ENCODE measurements at regions not wholly inside any gene's neighbourhood (a gene's known extent, or its start where the extent isn't known, plus 50 kb on each side); places are given as distances from the start of the nearest gene placed in this dataset.

GRCh38 chr5:167731951-167732350 is 559.5 kb upstream of the WWC1 start:
- no peaks in the 10 kb centered on the region for H3F3A ChIP-seq (ENCODE audit: insufficient read depth)
- H2AFZ ChIP-seq (ENCODE audit: low read depth, low read length, severe bottlenecking): no peak overlapping the region
- H3K79me2 ChIP-seq (ENCODE audit: insufficient read depth, low read length): no peaks in the 10 kb centered on the region
- no peaks in the 10 kb centered on the region for H3K9me2 ChIP-seq (replicated peaks; ENCODE audit: insufficient read depth, low read length)
- no peak for TF ChIP-seq EZH2phosphoT487 (conservative IDR thresholded peaks at IDR 0.05; ENCODE audit: low read length)
- no peak for TF ChIP-seq CTCF (IDR thresholded peaks at IDR 0.05; ENCODE audit: insufficient read depth, low read length, poor library complexity, severe bottlenecking)
- H3K9ac ChIP-seq (ENCODE audit: low read length): no peak overlapping the region
- no peaks in the 10 kb centered on the region for H4K20me1 ChIP-seq (ENCODE audit: low read depth, low read length)
- H3K4me3 ChIP-seq (ENCODE audit: insufficient read depth, low read length, poor library complexity, severe bottlenecking): no peak overlapping the region
- no peaks in the 10 kb centered on the region for H3K27me3 ChIP-seq (ENCODE audit: low read length)
- no peak overlapping the region for H3K27ac ChIP-seq (ENCODE audit: low read depth, low read length)
- H3K9me3 ChIP-seq (ENCODE audit: insufficient read depth, low read length): no peaks in the 10 kb centered on the region
- no peak overlapping the region for H3K4me2 ChIP-seq (ENCODE audit: low read depth, low read length, poor library complexity, severe bottlenecking)
- H3K36me3 ChIP-seq (ENCODE audit: low read length): no peaks in the 10 kb centered on the region

GRCh38 chr5:167732499-167732898 is 558.9 kb upstream of the WWC1 start:
- Histone ChIP-seq H3K27ac (ENCODE audit: low read depth, low read length) (no peak overlapping the region), H3K9me3 (ENCODE audit: insufficient read depth, low read length) (no peaks in the 10 kb centered on the region), H3K27me3 (ENCODE audit: low read length) (no peaks in the 10 kb centered on the region), H3K9me2 (replicated peaks; ENCODE audit: insufficient read depth, low read length) (no peaks in the 10 kb centered on the region), H3K36me3 (ENCODE audit: low read length) (no peaks in the 10 kb centered on the region), H3K4me2 (ENCODE audit: low read depth, low read length, poor library complexity, severe bottlenecking) (no peak overlapping the region), H4K20me1 (ENCODE audit: low read depth, low read length) (no peaks in the 10 kb centered on the region), H3K9ac (ENCODE audit: low read length) (no peak overlapping the region), H3F3A (ENCODE audit: insufficient read depth) (no peaks in the 10 kb centered on the region), H2AFZ (ENCODE audit: low read depth, low read length, severe bottlenecking) (no peak overlapping the region), H3K79me2 (ENCODE audit: insufficient read depth, low read length) (no peaks in the 10 kb centered on the region), H3K4me3 (ENCODE audit: insufficient read depth, low read length, poor library complexity, severe bottlenecking) (no peak overlapping the region)
- TF ChIP-seq EZH2phosphoT487 (conservative IDR thresholded peaks at IDR 0.05; ENCODE audit: low read length) (no peak), CTCF (IDR thresholded peaks at IDR 0.05; ENCODE audit: insufficient read depth, low read length, poor library complexity, severe bottlenecking) (no peak)

- H3K4me2 ChIP-seq (ENCODE audit: low read depth, low read length, poor library complexity, severe bottlenecking): no peak overlapping the region
- H2AFZ ChIP-seq (ENCODE audit: low read depth, low read length, severe bottlenecking): no peak overlapping the region
- TF ChIP-seq EZH2phosphoT487 (conservative IDR thresholded peaks at IDR 0.05; ENCODE audit: low read length): no peak
- no peak for TF ChIP-seq CTCF (IDR thresholded peaks at IDR 0.05; ENCODE audit: insufficient read depth, low read length, poor library complexity, severe bottlenecking)
- no peaks in the 10 kb centered on the region for H3K79me2 ChIP-seq (ENCODE audit: insufficient read depth, low read length)
- H3F3A ChIP-seq (ENCODE audit: insufficient read depth): no peaks in the 10 kb centered on the region
- H3K27ac ChIP-seq (ENCODE audit: low read depth, low read length): no peak overlapping the region
- no peaks in the 10 kb centered on the region for H3K27me3 ChIP-seq (ENCODE audit: low read length)
- H4K20me1 ChIP-seq (ENCODE audit: low read depth, low read length): no peaks in the 10 kb centered on the region
- no peak overlapping the region for H3K4me3 ChIP-seq (ENCODE audit: insufficient read depth, low read length, poor library complexity, severe bottlenecking)
- H3K9ac ChIP-seq (ENCODE audit: low read length): no peak overlapping the region
- H3K36me3 ChIP-seq (ENCODE audit: low read length): no peaks in the 10 kb centered on the region
- H3K9me2 ChIP-seq (replicated peaks; ENCODE audit: insufficient read depth, low read length): no peaks in the 10 kb centered on the region
- no peaks in the 10 kb centered on the region for H3K9me3 ChIP-seq (ENCODE audit: insufficient read depth, low read length)
These were observed 554.5 kb upstream of the WWC1 start for GRCh38 chr5:167736992-167737391.

All from SU-DHL-6 (cell line).